ENCODE measurements at regions not wholly inside any gene's neighbourhood (a gene's known extent, or its start where the extent isn't known, plus 50 kb on each side); places are given as distances from the start of the nearest gene placed in this dataset.
A peak's percentile ranks its signal among the peaks of the same experiment; 100 is the strongest.

DNA sequence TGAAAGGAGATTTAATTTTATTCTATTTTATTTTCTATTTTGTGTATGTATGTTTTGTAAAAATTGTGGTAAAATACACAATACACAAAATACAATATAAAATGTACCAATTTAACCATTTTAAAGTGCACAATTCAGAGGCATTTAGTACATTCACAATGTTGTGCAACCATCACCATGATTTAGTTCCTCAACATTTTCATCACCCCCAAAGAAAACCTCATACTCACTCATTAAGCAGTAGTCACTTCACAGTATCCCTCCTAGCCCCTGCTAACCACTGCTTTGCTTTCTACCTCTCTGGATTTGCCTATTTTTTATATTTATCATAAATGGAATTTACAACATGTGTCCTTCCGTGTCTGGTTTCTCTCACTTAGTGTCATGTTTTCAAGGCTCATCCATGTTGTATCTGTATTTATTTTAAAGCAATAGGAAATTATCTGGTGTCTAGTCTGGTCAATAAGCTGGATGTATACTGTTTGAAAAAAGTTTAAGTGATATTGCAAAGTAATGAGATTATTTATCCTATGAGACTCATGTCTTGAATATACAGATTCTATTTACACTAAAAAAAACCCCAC is 77.9 kb upstream of the GLS start:
- H3K4me3 ChIP-seq (ENCODE audit: low read length): no peak overlapping the region

DNA sequence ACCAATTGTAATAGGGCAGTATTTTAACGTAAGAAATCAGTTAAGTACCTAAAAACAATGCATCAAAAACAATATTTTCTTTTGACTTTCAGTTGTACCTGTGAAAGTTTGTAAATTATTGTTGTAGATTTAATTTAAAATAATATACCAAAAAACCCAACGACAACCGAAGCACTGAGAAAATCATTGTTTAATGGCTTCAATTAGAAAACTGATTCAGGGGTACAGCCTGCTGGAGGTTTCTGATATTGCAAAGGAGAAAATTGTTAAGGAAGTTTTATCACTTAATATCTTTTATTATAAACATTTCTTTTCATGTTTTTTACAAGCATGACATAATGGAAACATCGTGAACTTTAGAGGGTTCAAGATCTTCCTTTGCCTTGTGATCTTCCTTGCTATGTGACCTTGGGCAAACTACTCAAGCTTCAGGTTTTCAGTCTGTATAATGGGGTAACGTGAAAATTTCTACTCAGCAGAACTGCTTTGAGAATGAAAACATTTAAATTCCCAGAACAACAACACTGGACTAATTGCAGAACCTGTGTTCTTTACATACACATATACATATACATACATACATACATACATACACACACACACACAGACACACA is 76.3 kb upstream of the GLS start:
- DNase-seq (ENCODE audit: low read depth): peak; percentile 27
- H3K4me3 ChIP-seq (ENCODE audit: low read length): no peak overlapping the region
- TF ChIP-seq, protein P1, sequence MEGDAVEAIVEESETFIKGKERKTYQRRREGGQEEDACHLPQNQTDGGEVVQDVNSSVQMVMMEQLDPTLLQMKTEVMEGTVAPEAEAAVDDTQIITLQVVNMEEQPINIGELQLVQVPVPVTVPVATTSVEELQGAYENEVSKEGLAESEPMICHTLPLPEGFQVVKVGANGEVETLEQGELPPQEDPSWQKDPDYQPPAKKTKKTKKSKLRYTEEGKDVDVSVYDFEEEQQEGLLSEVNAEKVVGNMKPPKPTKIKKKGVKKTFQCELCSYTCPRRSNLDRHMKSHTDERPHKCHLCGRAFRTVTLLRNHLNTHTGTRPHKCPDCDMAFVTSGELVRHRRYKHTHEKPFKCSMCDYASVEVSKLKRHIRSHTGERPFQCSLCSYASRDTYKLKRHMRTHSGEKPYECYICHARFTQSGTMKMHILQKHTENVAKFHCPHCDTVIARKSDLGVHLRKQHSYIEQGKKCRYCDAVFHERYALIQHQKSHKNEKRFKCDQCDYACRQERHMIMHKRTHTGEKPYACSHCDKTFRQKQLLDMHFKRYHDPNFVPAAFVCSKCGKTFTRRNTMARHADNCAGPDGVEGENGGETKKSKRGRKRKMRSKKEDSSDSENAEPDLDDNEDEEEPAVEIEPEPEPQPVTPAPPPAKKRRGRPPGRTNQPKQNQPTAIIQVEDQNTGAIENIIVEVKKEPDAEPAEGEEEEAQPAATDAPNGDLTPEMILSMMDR (IDR thresholded peaks at IDR 0.05; ENCODE audit: insufficient read depth, low read depth, low read length, missing control alignments): peak; percentile 56

More for the DNA sequence above, 77.9 kb upstream of the GLS start:
- TF ChIP-seq, protein P1 (IDR thresholded peaks at IDR 0.05; ENCODE audit: insufficient read depth, low read depth, low read length, missing control alignments): no peak
- DNase-seq (ENCODE audit: low read depth): no peak

DNA sequence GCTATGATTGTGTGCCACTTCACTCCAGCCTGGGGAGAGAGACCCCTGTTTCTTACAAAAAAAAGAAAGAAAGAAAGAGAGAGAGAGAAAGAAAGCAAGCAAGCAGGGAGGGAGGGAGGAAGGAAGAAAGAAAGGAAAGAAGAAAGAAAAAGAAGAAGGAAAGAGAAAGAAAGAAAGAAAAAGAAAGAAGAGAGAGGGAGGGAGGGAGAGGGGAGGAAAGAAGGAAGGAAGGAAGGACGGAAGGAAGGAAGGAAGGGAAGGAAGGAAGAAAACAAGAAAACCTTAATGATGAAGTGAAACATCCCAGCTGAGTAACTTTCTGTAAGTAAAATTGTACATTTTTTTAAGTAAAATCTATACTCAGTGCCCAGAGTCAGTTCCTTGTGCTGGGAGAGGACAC is 75.5 kb upstream of the GLS start:
- no peak overlapping the region for H3K4me3 ChIP-seq (ENCODE audit: low read length)
- no peak for DNase-seq (ENCODE audit: low read depth)
- TF ChIP-seq, protein P1 (IDR thresholded peaks at IDR 0.05; ENCODE audit: insufficient read depth, low read depth, low read length, missing control alignments): no peak

DNA sequence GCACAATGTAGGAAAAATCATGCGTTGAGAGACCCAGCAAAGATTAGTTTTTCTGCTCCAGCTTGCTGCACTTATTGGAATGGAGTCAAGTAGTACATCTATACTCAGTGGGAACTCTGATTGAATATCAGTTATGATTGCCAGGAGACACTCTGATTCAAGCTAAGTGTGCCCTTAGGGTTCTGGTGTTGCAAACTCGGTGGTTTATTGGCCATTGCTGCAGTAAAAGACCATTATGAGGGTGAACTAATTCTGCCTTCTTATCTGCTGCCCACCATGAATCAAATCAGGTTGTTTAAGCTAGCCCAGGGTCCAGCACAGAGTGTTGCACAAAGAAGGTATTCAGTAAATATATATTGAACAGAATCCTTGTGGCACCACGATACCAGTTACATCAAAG is 74.8 kb upstream of the GLS start:
- TF ChIP-seq, protein P1 (IDR thresholded peaks at IDR 0.05; ENCODE audit: insufficient read depth, low read depth, low read length, missing control alignments): no peak
- DNase-seq (ENCODE audit: low read depth): no peak
- H3K4me3 ChIP-seq (ENCODE audit: low read length): no peak overlapping the region

DNA sequence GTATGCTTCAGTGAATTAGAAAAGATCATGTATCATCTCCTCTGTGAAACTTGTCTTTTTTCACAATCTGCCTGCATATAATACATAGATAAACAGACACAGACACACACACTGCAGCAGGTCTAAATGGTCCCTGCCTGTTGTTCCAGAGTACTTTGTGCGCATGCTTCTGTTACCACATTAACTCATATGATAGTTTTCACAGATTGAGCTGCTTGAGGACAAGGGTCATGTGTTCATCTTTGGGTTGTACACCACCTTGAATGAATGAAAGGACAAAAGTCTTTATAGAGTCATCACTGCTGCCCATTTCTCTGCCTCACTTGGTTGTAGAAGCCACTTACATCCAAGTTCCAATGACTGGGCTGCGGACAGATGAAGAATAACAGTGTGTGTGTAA is 72.7 kb upstream of the GLS start:
- TF ChIP-seq, protein P1 (IDR thresholded peaks at IDR 0.05; ENCODE audit: insufficient read depth, low read depth, low read length, missing control alignments): no peak
- H3K4me3 ChIP-seq (ENCODE audit: low read length): no peak overlapping the region
- DNase-seq (ENCODE audit: low read depth): no peak

DNA sequence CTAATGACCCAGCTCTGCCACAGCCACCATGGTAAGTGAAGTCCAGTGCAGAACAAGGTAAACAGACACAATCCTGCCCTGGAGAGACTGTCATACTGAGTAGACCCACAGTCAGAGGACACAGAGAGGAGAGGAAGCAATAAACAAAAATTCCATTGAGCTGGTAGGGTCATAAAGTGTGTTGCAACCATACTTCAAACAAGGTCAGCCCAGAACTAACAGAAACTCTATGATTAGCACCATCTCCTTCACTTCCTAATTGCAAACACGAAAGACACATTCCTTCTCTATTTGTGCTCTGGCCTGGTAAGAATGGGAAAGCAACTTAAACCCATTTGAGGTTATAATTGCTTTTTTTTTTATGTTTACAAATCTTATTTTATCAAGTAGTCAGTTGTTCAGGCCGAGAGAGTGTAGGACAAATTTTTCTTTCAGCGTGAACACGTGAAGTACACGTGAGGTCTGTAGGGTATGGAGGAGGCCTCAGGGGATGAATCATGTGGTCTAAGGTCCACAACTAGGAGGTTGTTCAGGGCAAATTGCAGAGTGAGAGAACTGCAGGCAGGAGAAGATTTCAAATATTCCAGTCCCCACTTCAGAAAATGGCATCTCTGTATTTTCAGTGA is 71.4 kb upstream of the GLS start:
- TF ChIP-seq, protein P1 (IDR thresholded peaks at IDR 0.05; ENCODE audit: insufficient read depth, low read depth, low read length, missing control alignments): no peak
- no peak for DNase-seq (ENCODE audit: low read depth)
- H3K4me3 ChIP-seq (ENCODE audit: low read length): no peak overlapping the region
